ENCODE measurements at regions not wholly inside any gene's neighbourhood (a gene's known extent, or its start where the extent isn't known, plus 50 kb on each side); places are given as distances from the start of the nearest gene placed in this dataset.
A peak's percentile ranks its signal among the peaks of the same experiment; 100 is the strongest.

DNA sequence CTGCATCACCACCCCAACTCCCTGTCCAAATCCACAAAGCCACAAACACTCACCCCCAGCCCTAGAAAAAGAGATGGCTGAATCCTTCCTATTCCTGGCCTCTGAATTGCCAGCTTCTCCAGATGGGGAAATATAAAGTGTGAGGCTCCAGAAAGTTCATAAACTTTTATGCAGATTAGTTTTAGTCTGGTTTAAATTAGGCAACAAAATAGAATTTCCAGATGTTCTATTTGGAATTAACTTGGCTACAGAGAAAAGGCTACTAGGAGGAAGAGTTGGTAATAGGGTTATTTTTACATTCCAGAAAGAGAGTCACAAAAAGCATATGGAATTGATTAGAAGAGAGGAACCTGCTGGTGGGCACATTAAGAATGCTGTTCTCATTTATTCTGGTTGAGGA, 56.0 kb downstream of the EN1 start:
- Histone ChIP-seq H4K20me1 (no peaks in the 10 kb centered on the region), H3K4me3 (no peak overlapping the region), H3K4me1 (no peaks in the 10 kb centered on the region), H3K9me3 (replicated peaks in 1 of 11) (no peaks in the 10 kb centered on the region), H3K4me2 (no peak overlapping the region), H3K36me3 (no peaks in the 10 kb centered on the region), H3K27ac (no peak overlapping the region), H3K9ac (no peak overlapping the region), H3K27me3 (no peaks in the 10 kb centered on the region)
- TF ChIP-seq Cebpa-rat (IDR thresholded peaks at IDR 0.05) = no peak

DNA sequence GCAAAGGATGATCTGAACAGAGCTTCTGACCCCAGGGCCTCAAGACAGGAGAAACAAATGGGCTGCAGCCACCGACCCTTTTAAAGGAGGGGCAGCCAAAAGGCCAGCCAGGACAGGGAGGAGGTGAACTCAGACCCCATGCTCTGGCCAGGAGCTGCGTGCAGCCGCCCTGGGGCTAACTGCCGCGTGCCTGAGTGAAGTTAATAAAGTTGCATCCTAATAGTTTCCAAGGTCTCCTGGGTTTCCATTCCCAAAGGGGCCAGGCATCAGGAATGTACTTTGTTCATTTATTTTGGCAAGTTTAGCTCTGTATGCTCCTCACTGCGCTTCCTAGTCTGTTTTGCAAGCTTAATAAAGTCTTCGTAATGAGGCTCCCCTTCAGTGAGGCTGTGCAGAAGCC, 60.7 kb downstream of the EN1 start:
- no peak for TF ChIP-seq Cebpa-rat (IDR thresholded peaks at IDR 0.05)
- Histone ChIP-seq H3K4me2 (no peak overlapping the region), H3K9ac (no peak overlapping the region), H3K4me3 (no peak overlapping the region), H3K4me1 (peaks cover 0 to 8% (median 0%) of the 10 kb centered on the region in 10 experiments; a peak in 5 of 20 replicates), H3K9me3 (replicated peaks in 1 of 11) (no peaks in the 10 kb centered on the region), H3K27me3 (no peaks in the 10 kb centered on the region), H3K27ac (no peak overlapping the region), H3K36me3 (no peaks in the 10 kb centered on the region), H4K20me1 (no peaks in the 10 kb centered on the region)

DNA sequence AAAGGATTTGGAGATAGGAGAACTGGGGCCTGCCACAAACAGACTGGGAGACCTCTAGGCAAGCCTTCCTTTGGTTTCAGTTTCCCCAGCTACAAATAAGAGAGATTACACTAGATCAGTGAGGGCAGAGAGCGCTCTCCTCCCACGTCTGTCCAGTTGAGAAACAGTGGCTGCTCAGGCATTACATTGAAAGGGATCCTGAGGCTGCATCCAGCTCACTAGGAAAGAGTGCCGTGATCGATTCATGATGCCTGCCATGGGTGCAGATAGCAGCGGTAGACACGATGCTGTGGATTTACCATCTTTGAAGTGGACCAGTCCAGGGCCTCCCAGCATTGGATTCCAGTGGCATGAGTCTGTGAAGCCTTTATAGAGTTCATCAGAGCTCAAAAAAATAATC, 62.6 kb downstream of the EN1 start:
- no peaks in the 10 kb centered on the region for H4K20me1 ChIP-seq
- H3K27me3 ChIP-seq = no peaks in the 10 kb centered on the region
- no peak overlapping the region for H3K27ac ChIP-seq

DNA sequence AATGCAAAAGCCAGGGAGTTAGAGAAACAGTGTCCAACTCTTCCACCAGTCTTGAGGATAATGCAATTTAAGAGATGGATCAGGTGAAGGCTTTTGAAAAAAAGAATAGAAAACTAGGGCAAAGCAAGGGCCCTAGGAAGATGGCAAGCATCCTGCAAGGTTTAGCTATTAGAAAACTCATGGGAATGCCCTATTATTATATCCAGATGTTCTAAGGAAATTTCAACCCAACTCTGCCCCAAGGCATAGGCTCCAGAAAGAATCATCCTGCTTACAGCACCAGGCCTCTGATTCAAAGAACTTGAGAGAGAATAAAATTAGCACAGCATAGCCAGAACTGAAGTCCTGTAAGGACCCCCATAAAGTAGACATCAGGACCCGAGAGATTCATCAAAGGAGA, 68.1 kb downstream of the EN1 start:
- Histone ChIP-seq H3K4me1 (peaks cover 0 to 11% (median 9%) of the 10 kb centered on the region in 10 experiments; a peak in 12 of 20 replicates), H3K9me3 (replicated peaks in 1 of 11) (peaks cover 0 to 3% (median 0%) of the 10 kb centered on the region in 11 experiments; a peak in 2 of 22 replicates), H3K36me3 (no peaks in the 10 kb centered on the region), H3K27ac (no peak overlapping the region), H3K27me3 (peaks cover 15 to 23% (median 21%) of the 10 kb centered on the region in 11 experiments), H4K20me1 (no peaks in the 10 kb centered on the region), H3K4me3 (no peak overlapping the region), H3K9ac (no peak overlapping the region), H3K4me2 (no peak overlapping the region)
- no peak for TF ChIP-seq Cebpa-rat (IDR thresholded peaks at IDR 0.05)

More for the DNA sequence above, 62.6 kb downstream of the EN1 start:
- Histone ChIP-seq H3K9me3 (replicated peaks in 1 of 11) (no peaks in the 10 kb centered on the region; a peak in 1 of 22 replicates), H3K4me2 (peak overlapping the region in 4 of 11 experiments; percentile 17 to 28 (median 26); a peak in 4 of 22 replicates), H3K4me1 (peaks cover 0 to 8% (median 0%) of the 10 kb centered on the region in 10 experiments; a peak in 5 of 20 replicates), H3K36me3 (no peaks in the 10 kb centered on the region), H3K4me3 (no peak overlapping the region), H3K9ac (no peak overlapping the region)
- no peak for TF ChIP-seq Cebpa-rat (IDR thresholded peaks at IDR 0.05)

DNA sequence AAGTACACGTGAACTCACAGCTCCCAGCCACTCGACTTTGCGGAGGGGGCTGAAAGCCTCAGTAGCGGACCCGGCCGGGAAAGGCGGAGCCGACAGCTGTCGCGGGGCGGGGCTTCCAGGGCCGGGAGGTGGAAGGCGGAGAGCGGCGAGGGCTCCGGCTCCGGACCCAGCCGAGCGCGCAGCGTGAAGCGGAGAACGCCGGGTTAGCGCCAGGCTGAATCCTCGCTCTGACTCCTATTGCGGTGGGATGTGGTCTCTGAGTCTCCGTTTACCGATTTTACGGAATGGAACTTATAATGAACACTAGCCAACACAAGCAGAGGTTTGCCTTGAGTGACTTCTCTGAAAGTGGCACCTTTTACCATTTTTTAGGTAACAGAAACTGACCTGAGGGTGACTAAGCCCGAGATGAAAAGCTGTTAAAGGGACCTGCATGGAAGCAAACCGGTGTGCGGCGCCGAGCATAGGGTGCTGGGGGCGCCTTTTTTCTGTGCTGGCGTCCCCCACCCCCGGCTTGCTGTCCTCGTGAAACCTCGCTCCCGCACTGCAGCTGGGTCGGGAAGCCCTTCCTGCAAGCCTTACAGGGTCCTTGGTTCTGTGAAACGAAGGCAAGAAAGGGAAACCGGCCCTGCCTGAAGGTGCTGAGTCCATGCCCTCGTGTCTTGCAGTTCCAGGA, 72.9 kb downstream of the EN1 start:
- no peak overlapping the region for H3K27ac ChIP-seq
- H3K9ac ChIP-seq = peak overlapping the region in 10 of 11 experiments; percentile 7 to 54 (median 30); a peak in 12 of 22 replicates
- no peaks in the 10 kb centered on the region for H4K20me1 ChIP-seq
- peaks cover 23 to 38% (median 30%) of the 10 kb centered on the region in 11 experiments for H3K27me3 ChIP-seq
- no peak for TF ChIP-seq Cebpa-rat (IDR thresholded peaks at IDR 0.05)
- peaks cover 0 to 12% (median 9%) of the 10 kb centered on the region in 10 experiments; a peak in 12 of 20 replicates for H3K4me1 ChIP-seq
- H3K4me2 ChIP-seq = peak overlapping the region; percentile 78 to 97 (median 94)
- H3K4me3 ChIP-seq = peak overlapping the region; percentile 41 to 67 (median 54); a peak in 19 of 20 replicates
- H3K36me3 ChIP-seq = no peaks in the 10 kb centered on the region
- H3K9me3 ChIP-seq (replicated peaks in 1 of 11) = peaks cover 0 to 3% (median 0%) of the 10 kb centered on the region in 11 experiments; a peak in 1 of 22 replicates

DNA sequence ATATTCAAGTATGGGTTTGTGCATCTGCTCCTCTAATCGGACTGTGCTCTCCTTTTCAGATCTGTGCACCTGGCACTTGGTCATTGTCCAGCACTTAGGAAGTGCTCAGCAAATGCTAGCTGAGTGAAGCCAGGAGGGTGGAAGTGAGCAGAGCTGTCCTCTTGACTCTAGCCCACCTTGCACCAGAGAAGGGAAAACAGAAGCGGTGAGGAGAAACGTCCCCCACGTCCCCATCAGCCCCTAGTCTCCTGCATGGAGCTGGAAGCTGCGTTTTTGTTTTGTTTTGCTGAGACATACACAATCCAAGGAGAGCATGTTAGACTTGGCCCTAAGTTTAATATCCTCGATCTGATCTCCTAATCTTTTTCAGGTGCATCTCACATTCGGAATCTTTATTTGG, 73.6 kb downstream of the EN1 start:
- H3K4me2 ChIP-seq = no peak overlapping the region; a peak in 1 of 22 replicates
- TF ChIP-seq Cebpa-rat (IDR thresholded peaks at IDR 0.05) = no peak

DNA sequence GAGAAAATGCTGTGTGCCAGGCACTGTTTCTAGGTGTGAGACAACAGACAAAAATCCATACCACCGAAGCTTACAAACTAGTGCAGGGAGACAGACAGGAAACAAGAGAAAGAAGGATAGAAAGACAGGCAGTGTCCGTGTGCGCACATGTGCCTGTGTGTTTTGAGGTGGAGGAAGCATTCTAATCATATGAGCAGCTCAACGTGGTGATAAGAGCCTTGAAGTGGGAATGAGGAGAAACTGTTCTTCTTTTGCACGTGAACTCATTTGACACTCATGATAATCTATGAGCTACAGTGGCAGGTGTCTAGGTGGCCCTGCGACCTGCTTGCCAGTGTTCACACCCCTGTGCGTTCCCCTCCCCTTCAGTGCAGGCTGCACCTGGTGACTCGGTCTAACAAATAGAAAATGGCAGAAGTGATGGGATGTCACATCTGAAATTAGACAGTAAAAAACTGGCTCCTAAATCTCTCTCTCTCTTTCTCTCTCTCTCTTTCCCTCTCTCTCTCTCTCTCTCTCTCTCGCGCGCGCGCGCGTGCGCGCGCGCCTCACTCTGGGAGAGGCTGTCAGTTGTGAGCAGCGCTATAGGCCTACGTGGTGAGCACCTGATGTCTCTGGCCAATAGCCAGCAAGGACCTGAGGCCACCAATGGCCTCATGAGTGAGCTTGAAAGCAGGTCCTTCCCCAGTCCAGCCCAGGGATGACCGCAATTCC, 74.8 kb downstream of the EN1 start:
- H3K27me3 ChIP-seq = peaks cover 23 to 38% (median 30%) of the 10 kb centered on the region in 11 experiments

More for the DNA sequence above, 73.6 kb downstream of the EN1 start:
- Histone ChIP-seq H3K27ac (no peak overlapping the region), H4K20me1 (no peaks in the 10 kb centered on the region), H3K36me3 (no peaks in the 10 kb centered on the region), H3K4me3 (no peak overlapping the region), H3K4me1 (peaks cover 0 to 12% (median 9%) of the 10 kb centered on the region in 10 experiments; a peak in 12 of 20 replicates), H3K9me3 (replicated peaks in 1 of 11) (peaks cover 0 to 3% (median 0%) of the 10 kb centered on the region in 11 experiments; a peak in 1 of 22 replicates), H3K27me3 (peaks cover 23 to 38% (median 30%) of the 10 kb centered on the region in 11 experiments), H3K9ac (no peak overlapping the region)

DNA sequence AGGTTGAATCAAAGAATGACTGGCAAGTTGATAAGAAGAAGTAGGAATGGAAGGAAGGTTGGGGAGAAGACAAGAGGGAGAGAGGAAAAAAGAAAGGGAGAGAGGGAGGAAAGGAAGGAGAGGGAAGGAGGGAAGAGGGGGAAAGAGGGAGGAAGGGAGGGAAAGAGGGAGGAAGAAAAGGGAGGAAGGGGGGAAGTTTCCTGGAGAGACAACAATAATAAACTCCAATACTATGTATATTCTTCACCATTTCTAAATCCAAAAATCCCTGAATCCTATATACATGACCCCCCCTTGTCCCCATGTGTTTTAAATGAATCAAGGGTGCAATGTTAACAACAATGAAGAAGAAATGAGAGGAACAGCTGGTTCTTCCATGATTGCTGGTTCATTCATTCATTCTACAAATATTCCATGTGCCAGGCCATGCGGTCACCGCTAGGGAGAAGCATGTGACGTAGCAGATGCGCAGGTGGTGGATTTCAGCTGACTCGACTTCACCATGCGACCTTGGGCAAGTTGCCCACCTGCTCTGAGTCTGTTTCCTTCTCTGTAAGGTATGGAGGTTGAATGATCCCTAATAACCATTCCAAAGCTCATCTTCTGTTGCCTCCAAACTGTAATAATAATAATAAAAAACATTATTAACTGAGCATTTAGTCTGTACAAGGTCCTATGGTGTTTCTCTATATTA, 77.6 kb downstream of the EN1 start:
- Histone ChIP-seq H3K4me2 (no peak overlapping the region), H3K9me3 (replicated peaks in 1 of 11) (no peaks in the 10 kb centered on the region), H3K9ac (no peak overlapping the region), H3K27ac (no peak overlapping the region), H3K4me1 (peaks cover 0 to 8% (median 6%) of the 10 kb centered on the region in 10 experiments; a peak in 12 of 20 replicates), H4K20me1 (no peaks in the 10 kb centered on the region), H3K36me3 (no peaks in the 10 kb centered on the region), H3K4me3 (no peak overlapping the region), H3K27me3 (peaks cover 12 to 28% (median 24%) of the 10 kb centered on the region in 11 experiments)
- no peak for TF ChIP-seq Cebpa-rat (IDR thresholded peaks at IDR 0.05)

More for the DNA sequence above, 74.8 kb downstream of the EN1 start:
- no peak overlapping the region for H3K4me2 ChIP-seq
- H3K27ac ChIP-seq = no peak overlapping the region
- no peak overlapping the region for H3K9ac ChIP-seq
- H4K20me1 ChIP-seq = no peaks in the 10 kb centered on the region
- TF ChIP-seq Cebpa-rat (IDR thresholded peaks at IDR 0.05) = no peak
- H3K36me3 ChIP-seq = no peaks in the 10 kb centered on the region
- H3K9me3 ChIP-seq (replicated peaks in 1 of 11) = peaks cover 0 to 3% (median 0%) of the 10 kb centered on the region in 11 experiments; a peak in 1 of 22 replicates
- H3K4me1 ChIP-seq = peaks cover 0 to 12% (median 9%) of the 10 kb centered on the region in 10 experiments; a peak in 12 of 20 replicates
- no peak overlapping the region for H3K4me3 ChIP-seq

DNA sequence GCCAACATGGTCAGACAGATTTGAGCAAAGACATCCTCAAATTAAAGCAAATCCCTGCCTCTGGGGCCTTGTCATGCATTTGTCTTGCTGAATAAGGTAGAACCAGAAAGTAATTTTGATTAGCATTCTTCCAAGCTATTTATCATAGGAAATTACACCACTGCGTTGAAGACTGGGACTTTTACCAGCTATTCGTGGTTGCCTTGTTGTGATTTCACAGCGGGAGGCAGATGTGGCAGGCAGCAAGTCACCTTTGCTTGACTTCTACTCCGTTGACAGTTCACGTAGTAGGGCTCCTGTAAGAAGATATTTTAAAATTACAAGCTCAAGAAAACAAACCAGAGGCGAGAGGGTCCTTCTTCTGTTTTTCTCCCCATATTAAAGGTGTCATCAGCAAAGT, 80.6 kb downstream of the EN1 start:
- no peak overlapping the region for H3K4me3 ChIP-seq
- no peak overlapping the region for H3K4me2 ChIP-seq
- H3K9ac ChIP-seq = no peak overlapping the region
- H4K20me1 ChIP-seq = no peaks in the 10 kb centered on the region
- H3K4me1 ChIP-seq = peaks cover 0 to 12% (median 3%) of the 10 kb centered on the region in 10 experiments; a peak in 4 of 20 replicates
- no peaks in the 10 kb centered on the region for H3K36me3 ChIP-seq
- TF ChIP-seq Cebpa-rat (IDR thresholded peaks at IDR 0.05) = no peak
- no peak overlapping the region for H3K27ac ChIP-seq
- H3K27me3 ChIP-seq = peaks cover 0 to 27% (median 19%) of the 10 kb centered on the region in 11 experiments; a peak in 13 of 22 replicates
- H3K9me3 ChIP-seq (replicated peaks in 1 of 11) = no peaks in the 10 kb centered on the region
